C4-2B (cell line): ENCODE measurements at regions not wholly inside any gene's neighbourhood (a gene's known extent, or its start where the extent isn't known, plus 50 kb on each side); places are given as distances from the start of the nearest gene placed in this dataset.

Experiments
- H3K27ac ChIP-seq: fragments of 450-650 bp; 2 replicates; pipeline ENCODE4 v1.5.1; 2017
- CTCF ChIP-seq: fragments of 450-650 bp; conservative IDR thresholded peaks from 2 replicates; pipeline ENCODE4 v1.5.1; 2017; ENCODE audit warnings: mild to moderate bottlenecking
- ZFX ChIP-seq: fragments of 450-650 bp; IDR thresholded peaks from 2 replicates; pipeline ENCODE4 v1.6.1; 2017

GRCh38 chr1:79599257-79599656, 592.7 kb upstream of the ADGRL4 start:
- no peak for TF ChIP-seq ZFX
- TF ChIP-seq CTCF, result no peak
- H3K27ac ChIP-seq, result no peak overlapping the region

- no peak overlapping the region for H3K27ac ChIP-seq
- TF ChIP-seq CTCF (no peak), ZFX (no peak)
Observed at GRCh38 chr1:79595931-79596330, 589.4 kb upstream of the ADGRL4 start.

- H3K27ac ChIP-seq, result no peak overlapping the region
- TF ChIP-seq ZFX, result no peak
- TF ChIP-seq CTCF, result no peak
Observed at GRCh38 chr1:79594121-79594698, 587.7 kb upstream of the ADGRL4 start.

- no peak overlapping the region for H3K27ac ChIP-seq
- TF ChIP-seq CTCF (no peak), ZFX (no peak)
Observed at GRCh38 chr1:79592707-79593106, 586.2 kb upstream of the ADGRL4 start.

GRCh38 chr1:79588719-79589118, 582.2 kb upstream of the ADGRL4 start:
- TF ChIP-seq ZFX (no peak), CTCF (no peak)
- H3K27ac ChIP-seq, result no peak overlapping the region

GRCh38 chr1:79587229-79587628, 580.7 kb upstream of the ADGRL4 start:
- TF ChIP-seq CTCF, result peak; percentile 28
- no peak for TF ChIP-seq ZFX

GRCh38 chr1:79585801-79586200, 579.3 kb upstream of the ADGRL4 start:
- H3K27ac ChIP-seq, result no peak overlapping the region
- TF ChIP-seq CTCF (no peak), ZFX (no peak)

More at GRCh38 chr1:79587229-79587628, 580.7 kb upstream of the ADGRL4 start:
- no peak overlapping the region for H3K27ac ChIP-seq
